NCI-H1105 (cell line): ENCODE measurements at regions not wholly inside any gene's neighbourhood (a gene's known extent, or its start where the extent isn't known, plus 50 kb on each side); places are given as distances from the start of the nearest gene placed in this dataset.
"Not testable (repeated sequence)": the region's sequence is repeated elsewhere in the genome, so short reads cannot be mapped to it uniquely, and the experiment has no call there.

Source experiments
- DNase-seq: peaks from one replicate; lab custom pipeline; 2025; lab: John Stamatoyannopoulos, UW

- DNase-seq = no peak
Observed at GRCh38 chr6:86476311-86476710, 461.0 kb upstream of the HTR1E start.

- no peak for DNase-seq
Observed at GRCh38 chr6:86474081-86474480, 463.2 kb upstream of the HTR1E start.

- no peak for DNase-seq
Observed at GRCh38 chr6:86471791-86472190, 465.5 kb upstream of the HTR1E start.

GRCh38 chr6:86459978-86460377 lies 477.4 kb upstream of the HTR1E start:
- DNase-seq = no peak

- no peak for DNase-seq
Observed at GRCh38 chr6:86456821-86457220, 480.5 kb upstream of the HTR1E start.

GRCh38 chr6:86453232-86453631 lies 484.1 kb upstream of the HTR1E start:
- no peak for DNase-seq

- DNase-seq = no peak
Observed at GRCh38 chr6:86448398-86448797, 488.9 kb upstream of the HTR1E start.

GRCh38 chr6:86440608-86441007 lies 496.7 kb upstream of the HTR1E start:
- no peak for DNase-seq

- no peak for DNase-seq
Observed at GRCh38 chr6:86423571-86423970, 513.8 kb upstream of the HTR1E start.

- DNase-seq = no peak
Observed at GRCh38 chr6:86412057-86412456, 525.3 kb upstream of the HTR1E start.

GRCh38 chr6:86407128-86407527 lies 530.2 kb upstream of the HTR1E start:
- no peak for DNase-seq

GRCh38 chr6:86392850-86393249 lies 544.5 kb upstream of the HTR1E start:
- DNase-seq = not testable (repeated sequence)

- no peak for DNase-seq
Observed at GRCh38 chr6:86380571-86381125, 556.7 kb upstream of the HTR1E start.

GRCh38 chr6:86357877-86358276 lies 579.5 kb upstream of the HTR1E start:
- no peak for DNase-seq

- no peak for DNase-seq
Observed at GRCh38 chr6:86355271-86355670, 582.1 kb upstream of the HTR1E start.

- no peak for DNase-seq
Observed at GRCh38 chr6:86331919-86332318, 605.4 kb upstream of the HTR1E start.

GRCh38 chr6:86331265-86331840 lies 606.0 kb upstream of the HTR1E start:
- no peak for DNase-seq

GRCh38 chr6:86306210-86306609 lies 631.1 kb upstream of the HTR1E start:
- DNase-seq = no peak

GRCh38 chr6:86285876-86286275 lies 643.2 kb upstream of the SYNCRIP start:
- DNase-seq = no peak

GRCh38 chr6:86284809-86285480 lies 642.3 kb upstream of the SYNCRIP start:
- DNase-seq = not testable (repeated sequence)

GRCh38 chr6:86283596-86283995 lies 640.9 kb upstream of the SYNCRIP start:
- not testable (repeated sequence) for DNase-seq

GRCh38 chr6:86276056-86276455 lies 633.4 kb upstream of the SYNCRIP start:
- DNase-seq = no peak

GRCh38 chr6:86273936-86274335 lies 631.2 kb upstream of the SYNCRIP start:
- DNase-seq = no peak
